Non-pigmented ciliary epithelial cell (primary cell): ENCODE measurements at regions not wholly inside any gene's neighbourhood (a gene's known extent, or its start where the extent isn't known, plus 50 kb on each side); places are given as distances from the start of the nearest gene placed in this dataset.
"Not testable (repeated sequence)": the region's sequence is repeated elsewhere in the genome, so short reads cannot be mapped to it uniquely, and the experiment has no call there.

Experiments
- DNase-seq: peaks from one replicate; pipeline ENCODE4 v3.0.0-alpha.2; 2010; ENCODE audit warnings: low read depth

DNA sequence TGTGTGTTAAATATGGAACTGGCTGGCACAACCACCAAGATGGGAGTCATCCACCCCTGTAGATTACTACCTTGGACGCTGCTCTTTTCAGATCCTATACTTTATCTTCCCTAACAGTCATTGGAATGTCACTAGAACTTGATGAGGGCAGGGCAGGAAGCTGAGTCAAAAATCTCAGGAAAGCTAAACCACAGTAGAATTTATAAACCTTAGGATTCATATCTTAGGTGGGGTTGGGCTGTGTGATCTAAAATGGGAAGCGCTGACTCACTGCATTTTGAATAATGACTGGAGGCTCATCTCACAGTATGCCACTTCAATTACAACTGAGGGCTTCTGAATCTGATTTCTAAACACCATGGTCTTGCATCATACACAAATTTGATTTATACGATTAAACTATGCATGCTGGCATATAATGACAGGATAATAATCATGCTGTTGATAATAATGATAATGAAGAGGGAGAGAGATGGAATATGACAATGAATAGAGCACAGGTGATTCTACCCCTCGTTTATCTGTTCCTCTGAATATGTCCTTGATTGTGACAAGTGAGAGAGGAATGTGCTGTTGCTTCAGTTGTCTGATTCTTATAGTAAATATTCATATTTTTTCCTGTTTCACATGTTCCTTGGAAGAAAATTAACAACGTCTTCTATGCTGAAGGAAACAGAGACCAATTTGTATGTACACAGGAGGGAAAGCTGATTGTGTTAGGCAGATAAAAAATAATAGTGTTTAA is 270.3 kb upstream of the HS3ST1 start:
- DNase-seq: peak; percentile 65

- no peak for DNase-seq
These were observed 269.3 kb upstream of the HS3ST1 start for GRCh38 chr4:11698033-11698432.

- DNase-seq: no peak
These were observed 265.0 kb upstream of the HS3ST1 start for GRCh38 chr4:11693693-11694092.

DNA sequence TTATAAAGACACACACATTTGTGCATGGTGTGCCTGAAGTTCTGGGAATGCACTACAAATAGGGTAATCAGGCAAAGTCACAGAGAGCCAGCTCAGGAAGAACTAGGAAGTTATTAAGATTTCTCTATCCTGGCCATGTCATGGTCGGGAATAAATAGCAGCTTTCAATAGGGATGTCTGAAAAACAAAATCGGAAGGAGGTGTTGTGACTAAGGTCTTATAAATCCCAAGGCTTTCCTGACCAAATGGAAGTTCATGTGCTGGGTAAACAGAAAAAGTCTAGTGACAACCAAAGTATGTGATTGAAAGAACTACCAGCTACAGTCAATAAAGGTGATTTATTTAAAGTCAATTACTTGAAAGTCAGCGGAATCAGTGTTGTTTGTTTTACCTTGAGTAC is 262.5 kb upstream of the HS3ST1 start:
- no peak for DNase-seq

GRCh38 chr4:11687727-11688126 is 259.0 kb upstream of the HS3ST1 start:
- no peak for DNase-seq

DNA sequence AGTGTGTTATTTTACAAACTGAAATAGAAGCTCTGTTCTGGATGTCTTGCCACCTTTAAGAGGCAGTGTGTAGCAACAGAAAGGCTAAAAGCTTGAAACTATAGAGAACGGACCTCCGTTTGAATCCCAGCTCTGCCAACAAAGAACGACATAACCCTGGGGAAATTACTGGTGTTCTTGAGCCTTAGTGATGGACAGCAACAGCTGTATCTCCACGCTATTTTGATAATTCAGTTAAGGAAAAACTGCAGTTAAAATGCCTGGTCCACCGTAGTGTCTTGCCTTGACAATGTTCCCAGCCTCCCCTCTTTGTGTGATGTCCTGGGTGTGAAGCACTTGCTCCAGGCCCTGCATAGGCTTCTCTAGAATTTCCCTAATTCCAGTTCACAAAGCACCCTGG is 256.8 kb upstream of the HS3ST1 start:
- no peak for DNase-seq

- DNase-seq: no peak
These were observed 246.5 kb upstream of the HS3ST1 start for GRCh38 chr4:11675051-11675800.

- no peak for DNase-seq
These were observed 241.6 kb upstream of the HS3ST1 start for GRCh38 chr4:11670304-11670703.

GRCh38 chr4:11669156-11669555 is 240.5 kb upstream of the HS3ST1 start:
- peak; percentile 5 for DNase-seq

DNA sequence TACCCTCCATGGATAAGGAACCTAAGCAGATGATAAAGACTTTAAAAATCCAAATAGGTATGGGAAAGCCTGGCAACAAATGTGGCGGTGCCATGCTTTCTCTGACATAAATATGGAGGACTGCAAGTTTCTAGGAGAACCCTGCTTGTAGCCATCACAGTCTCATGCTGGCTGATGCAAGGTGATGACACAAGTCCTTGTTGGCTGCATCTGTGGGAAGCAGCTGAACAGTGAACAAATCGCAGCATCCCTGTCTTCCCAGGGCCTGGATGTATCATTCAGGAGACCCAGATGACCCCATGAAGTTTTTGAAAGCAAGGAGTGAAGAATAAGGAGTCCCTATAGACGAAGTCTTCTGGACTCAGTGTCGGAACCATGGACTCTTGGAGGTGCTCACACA is 234.4 kb upstream of the HS3ST1 start:
- no peak for DNase-seq

DNA sequence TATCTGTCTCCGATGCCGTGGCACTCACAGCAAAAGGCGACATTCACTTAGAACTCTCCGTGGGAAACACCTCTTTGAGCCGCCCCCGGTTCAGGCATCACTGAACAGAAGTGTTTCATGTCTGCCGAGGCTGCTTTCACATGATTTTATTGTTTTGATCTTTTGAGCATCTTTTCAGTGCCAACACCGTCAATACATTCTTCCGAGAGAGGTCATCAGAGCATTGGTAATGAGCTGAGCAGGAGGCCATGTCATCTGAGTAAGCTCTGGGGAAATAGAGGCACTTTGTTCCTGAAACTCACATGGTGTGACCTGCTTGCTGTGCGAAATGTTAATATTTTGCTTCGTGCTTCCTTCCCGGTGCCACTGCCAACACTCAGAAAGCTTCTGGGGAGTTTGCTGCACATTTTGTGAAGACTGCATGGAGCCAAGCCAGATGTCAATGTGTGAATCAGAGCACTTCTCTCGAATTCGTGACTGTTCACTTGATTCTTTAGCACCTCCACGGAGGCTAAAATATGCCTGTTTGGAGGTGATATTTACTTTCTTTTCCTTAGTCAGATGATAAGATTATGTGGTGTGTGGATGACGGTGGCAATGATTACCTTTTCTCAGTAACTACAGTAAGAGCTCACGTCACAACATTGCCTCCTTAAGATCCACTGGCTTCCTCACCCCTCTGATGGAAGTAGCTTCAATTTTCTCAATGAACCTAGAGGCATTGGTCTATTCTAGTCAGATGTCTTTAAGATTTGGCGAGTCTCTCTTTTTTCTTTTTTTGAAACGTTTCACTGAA is 222.3 kb upstream of the HS3ST1 start:
- no peak for DNase-seq

DNA sequence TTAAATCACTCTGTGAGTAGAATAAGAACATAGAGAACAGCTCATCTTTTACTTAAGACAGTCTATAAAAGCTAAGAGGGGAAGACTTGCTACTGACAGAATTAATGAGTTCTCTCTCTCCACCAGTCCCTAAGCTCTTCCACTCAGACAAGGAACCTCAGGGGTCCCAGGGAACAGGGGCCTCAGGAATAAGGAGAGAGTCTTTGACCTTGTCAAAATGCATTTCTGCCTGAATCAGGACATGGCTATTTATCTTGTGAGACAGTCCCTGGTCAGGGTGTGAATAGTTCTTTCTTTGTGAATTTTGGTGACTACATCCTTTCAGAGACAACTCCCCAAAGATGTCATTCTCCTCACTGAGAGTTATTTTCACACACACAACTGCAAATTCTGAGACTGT is 218.7 kb upstream of the HS3ST1 start:
- DNase-seq: no peak

DNA sequence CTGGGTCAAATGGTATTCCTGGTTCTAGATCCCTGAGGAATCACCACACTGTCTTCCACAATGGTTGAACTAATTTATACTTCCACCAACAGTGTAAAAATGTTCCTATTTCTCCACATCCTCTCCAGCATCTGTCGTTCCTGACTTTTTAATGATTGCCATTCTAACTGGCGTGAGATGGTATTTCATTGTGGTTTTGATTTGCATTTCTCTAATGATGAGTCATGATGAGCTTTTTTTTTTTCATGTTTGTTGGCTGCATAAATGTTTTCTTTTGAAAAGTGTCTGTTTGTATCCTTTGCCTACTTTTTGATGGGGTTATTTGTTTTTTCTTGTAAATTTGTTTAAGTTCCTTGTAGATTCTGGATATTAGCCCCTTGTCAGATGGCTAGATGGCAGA is 214.4 kb upstream of the HS3ST1 start:
- DNase-seq: not testable (repeated sequence)

GRCh38 chr4:11640584-11640983 is 211.9 kb upstream of the HS3ST1 start:
- no peak for DNase-seq

GRCh38 chr4:11636551-11636950 is 207.9 kb upstream of the HS3ST1 start:
- no peak for DNase-seq

DNA sequence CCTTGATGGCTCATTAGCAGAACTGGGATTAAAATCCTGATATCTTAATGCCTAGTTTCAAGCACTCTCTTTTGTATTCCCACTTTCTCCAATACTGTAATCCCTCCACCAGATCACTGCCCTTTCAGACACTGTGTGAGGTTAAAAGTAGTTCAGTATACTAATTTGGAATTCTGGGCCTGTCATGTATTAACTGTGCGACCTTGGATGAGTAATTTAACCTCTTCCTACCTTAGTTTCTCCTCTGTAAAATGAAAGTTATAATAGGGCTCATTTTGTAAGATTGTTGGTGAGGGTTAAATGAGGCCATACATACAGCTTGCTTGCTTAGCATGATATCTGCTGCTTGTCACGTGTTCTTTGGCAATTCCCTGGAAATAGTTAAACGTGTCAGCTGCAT is 207.3 kb upstream of the HS3ST1 start:
- DNase-seq: no peak

DNA sequence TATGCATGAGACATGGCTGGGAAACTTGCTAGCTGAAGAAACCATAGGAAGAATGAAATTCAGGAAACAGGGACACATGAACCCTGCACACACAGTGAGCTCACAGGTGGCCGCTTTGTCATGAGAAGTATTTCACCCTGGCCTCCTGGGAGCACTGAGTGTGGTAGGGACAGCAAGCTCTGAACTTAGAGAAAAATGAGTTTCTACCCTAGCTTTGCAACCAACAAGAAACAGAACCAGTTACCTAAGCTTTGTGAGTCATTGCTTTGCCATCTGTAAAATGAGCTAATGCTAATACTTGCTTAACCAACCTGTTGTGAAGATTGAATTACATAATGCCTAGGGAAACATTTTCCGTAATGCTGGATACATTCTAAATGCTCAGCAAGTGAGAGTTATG is 206.6 kb upstream of the HS3ST1 start:
- DNase-seq: peak; percentile 79

GRCh38 chr4:11634283-11634682 is 205.6 kb upstream of the HS3ST1 start:
- no peak for DNase-seq

DNA sequence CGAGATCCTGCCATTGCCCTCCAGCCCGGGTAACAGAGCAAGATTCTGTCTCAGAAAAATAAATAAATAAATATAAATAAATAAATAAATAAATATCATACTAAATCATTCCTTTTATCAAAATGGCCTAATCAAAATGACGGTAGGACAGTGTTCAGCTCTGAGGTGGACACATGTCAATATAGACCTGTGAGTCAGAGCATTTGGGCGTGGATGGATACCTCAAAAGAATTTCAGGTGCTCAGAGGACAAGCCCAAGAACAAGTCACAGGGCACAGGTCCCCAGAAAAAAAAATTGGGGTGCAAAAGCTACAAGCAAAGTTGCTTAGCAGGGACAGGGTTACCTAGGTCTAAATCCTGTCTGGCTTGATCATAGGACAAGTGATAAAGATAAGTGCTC is 204.7 kb upstream of the HS3ST1 start:
- DNase-seq: no peak

GRCh38 chr4:11632483-11632882 is 203.8 kb upstream of the HS3ST1 start:
- DNase-seq: no peak

DNA sequence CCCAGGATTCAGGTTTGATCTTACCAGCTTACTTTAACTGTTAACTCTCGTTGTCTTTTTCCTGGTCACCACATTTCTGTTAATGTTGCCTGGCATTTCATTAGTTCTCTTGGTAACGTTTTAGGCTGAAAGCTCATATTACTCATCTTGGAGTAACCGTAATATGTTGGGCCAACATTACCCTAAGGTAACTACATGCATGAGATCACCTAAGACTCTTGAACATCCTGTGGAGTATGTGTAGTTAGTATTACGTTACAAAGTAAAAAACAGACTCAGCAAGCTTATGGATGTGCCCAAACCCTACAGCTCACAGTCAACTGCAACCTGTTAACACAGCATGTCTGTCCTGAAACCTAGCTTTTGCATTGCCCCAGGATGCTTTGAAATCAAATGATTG is 203.3 kb upstream of the HS3ST1 start:
- DNase-seq: no peak

DNA sequence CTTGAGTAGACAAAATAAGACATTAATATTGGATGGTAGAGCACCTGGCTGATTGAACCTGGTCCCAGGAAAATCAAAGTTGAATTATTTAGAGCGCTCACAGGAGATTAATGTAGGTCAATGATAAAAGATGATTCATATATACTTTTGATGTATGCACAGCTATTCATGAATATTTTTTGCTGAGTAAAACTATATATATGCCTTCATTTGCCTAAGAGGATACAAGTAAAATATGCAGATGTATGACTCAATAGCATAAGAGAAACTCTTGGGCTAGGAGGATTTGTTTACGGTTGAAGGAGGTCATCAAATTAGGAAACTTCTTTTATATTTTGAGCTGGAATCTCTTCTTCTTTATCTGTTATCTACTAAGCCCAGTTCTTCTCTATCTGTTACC is 202.7 kb upstream of the HS3ST1 start:
- DNase-seq: no peak
